IPS-NIHi7 (cell line): ENCODE measurements at regions not wholly inside any gene's neighbourhood (a gene's known extent, or its start where the extent isn't known, plus 50 kb on each side); places are given as distances from the start of the nearest gene placed in this dataset.
"Not testable (repeated sequence)": the region's sequence is repeated elsewhere in the genome, so short reads cannot be mapped to it uniquely, and the experiment has no call there.

Source experiments
- DNase-seq: peaks from one replicate; pipeline ENCODE4 v3.0.0; 2012; ENCODE audit warnings: mixed read lengths; ENCODE audit errors: extremely low spot score

DNA sequence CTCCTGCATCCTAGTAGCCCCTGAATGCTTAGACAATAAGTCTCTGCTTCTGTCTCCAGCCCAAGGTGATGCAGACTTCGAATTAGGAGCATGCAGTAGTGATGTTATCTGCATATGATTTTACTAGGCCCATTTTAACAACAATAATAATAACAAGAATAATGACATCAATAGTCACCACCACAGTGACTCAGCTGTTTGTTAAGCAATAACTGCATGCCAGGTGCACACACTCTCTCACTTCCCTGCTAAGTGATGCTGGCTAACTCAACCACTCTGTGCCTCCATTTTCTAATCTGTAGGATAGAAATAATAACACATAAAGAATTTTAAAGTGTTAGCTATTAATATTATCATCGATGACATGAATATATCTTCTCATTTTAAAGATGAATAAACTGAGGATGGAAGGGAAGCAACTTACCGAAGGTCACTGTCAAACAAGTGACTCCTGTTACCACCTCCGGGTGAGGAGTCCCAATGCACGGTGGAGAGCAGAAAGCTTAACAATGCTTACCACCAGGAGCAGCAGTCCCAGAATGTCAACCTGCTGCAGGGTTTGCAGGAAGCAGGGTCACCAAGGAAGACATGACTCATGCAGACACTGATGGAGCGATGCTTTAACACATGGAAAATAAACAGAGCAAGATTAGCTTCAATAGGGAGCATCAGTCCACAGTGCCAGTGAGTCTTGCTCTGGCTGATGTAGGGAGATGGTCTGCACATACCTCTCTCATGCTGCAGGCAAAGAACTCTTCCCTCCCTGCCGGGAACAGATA, 290.2 kb downstream of the SPATA17 start:
- DNase-seq, result no peak

DNA sequence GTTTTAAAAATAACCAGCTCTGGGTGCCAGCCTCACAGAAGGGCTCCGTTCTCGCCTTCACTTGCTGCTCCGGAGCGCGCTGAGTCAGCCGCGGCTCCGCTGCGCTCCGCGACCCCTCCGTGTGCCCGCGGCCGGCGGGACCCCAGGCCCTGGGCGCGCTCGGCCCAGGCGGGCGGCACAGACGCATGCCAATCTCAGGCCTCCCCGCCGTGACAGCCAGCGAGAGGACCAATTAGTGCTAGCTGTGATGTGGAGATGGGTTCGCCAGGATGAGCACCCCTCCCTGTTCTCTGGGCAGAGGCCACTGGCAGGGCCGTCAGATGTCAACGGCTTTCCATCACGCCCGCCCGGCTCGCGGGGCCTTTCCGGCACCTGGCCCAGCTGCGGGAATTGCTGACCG, 293.8 kb downstream of the SPATA17 start:
- DNase-seq, result no peak

DNA sequence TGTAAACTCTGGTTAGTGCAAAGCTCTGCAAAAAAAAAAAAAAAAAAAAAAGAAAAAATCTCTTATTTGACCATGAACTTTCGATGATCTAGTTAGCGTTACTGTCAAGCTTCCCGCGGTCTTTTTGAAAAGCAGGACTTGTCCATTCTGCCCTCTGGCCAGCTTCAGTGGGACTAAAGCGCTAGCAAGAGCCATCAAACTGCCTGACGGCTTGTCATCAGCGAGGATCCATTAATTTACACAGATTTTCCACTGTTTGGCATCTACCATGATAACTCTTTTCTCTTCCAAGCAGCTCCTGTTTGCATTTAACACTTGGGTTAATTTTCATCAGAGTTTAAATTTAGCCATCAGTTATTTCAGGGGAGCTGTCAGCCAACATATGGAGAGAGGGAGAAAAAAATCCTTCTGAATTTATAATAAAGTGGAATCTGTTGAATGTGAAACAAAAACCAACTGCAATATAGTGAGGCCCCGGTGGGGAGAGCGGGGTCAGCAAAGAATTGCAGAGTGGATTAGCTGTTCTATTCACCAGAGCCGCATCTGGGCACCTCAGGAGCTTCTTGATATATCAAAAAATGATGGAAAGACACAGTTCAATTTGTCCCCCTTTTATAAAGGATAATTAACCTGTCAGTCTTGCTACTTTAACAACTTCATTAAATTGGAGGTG, 298.2 kb downstream of the SPATA17 start:
- no peak for DNase-seq

DNA sequence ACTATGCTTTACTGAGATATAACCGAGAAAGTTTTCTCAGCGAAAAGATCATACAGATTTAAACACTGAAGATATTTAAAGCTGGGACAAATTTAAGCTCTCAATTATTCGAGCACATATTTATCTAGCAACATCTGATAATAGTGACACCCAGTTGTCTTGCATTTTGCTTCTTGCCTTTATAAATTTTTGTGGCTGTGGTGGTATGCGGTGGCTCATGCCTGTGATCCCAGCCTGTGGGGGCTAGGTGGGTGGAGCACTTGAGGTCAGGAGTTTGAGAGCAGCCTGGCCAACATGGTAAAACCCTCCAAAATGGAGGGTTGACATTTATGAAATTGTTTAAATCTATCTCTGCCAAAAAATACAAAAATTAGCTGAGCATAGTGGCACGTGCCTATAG, 312.2 kb downstream of the SPATA17 start:
- no peak for DNase-seq

DNA sequence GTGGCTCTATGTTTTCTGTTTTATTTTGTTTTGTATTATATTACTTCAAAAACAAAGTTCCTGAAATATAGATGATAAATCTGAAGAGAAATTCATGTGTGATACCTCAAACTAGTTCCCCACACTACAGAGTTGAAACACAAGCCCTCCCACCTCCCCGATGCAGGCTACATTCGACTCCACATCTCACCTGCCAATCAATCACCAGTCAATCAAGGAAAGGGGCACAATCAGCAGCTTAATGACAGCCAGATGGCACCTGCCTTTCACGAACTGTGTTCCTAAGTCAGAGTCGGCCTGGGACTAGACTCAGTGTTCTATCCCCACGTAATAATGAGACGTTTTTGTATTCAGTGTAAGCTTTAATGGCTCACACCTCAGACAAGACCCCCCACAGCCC, 313.4 kb downstream of the SPATA17 start:
- DNase-seq, result no peak

DNA sequence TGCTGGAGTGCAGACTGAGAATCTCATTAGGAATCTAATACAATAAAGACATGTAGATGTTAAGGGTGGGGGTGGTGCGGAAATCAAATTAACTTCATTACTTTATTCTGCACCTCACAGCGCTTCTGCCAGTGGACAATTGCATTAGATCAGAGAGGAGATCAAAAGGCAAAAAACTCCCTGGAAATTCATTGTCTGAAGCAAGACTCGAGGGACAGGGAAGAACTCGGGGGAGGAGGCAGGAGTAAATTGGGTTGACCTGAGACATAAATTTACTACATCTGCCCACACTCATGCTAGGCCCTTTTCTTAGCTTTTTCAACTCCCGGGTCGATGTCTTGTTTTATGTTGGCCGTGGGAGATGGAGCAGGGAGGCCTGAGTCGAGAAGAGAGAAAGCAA, 315.4 kb downstream of the SPATA17 start:
- DNase-seq, result no peak

DNA sequence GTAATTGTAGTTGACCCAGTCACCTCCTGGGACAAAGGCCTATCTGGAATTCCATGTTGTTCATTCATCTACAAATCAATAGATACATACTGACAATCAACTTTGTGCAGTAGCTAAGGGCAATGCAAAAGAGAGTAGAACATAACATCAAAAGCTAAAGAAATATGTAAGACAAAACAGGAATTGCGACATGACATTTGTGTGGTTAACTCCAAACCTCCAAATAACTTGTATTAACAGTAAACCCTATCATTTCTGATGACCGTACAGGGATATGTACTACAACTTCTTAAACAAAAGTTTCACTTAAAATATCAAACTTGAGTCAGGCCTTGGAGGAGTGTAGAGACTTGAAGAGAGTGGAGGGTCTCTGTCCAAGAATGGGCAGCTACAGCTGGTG, 317.6 kb downstream of the SPATA17 start:
- no peak for DNase-seq

DNA sequence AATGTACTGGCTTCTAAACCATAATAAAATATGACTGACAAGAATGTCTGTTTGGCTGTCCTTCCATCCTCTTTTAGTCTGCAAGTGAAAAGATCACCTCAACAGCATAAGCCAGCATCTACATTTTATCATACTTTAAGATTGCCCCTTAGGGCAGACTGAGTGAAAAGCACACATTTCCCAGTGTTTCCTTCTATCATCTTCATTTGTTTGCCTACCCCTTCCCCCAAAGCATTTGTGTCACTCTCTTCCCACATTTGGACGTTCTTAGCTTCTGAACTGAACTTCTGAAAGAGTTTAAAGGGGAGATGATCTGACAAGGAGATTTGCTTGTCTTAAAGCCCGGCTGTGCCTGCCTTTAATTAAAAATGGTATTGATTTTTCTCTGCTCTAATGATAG, 322.2 kb downstream of the SPATA17 start:
- DNase-seq, result no peak

DNA sequence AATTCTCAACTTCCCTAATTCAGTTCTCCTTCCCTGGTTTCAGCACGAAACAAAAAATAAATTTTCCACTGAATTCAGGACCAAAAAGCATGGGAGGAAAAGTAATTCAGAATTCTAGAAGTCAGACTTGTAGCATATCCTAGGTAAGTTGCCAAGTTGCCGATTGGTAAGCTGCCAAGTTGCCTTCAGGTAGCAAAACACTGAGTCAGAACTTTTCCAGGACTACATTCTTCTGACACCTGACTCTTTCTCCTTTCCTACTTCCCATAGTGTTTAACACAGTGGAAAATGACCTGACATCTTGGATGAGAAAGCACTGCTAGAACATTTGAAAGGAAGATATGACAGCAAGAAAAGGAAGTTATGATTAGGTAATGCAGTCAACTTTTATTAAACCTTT, 322.8 kb downstream of the SPATA17 start:
- DNase-seq, result no peak

DNA sequence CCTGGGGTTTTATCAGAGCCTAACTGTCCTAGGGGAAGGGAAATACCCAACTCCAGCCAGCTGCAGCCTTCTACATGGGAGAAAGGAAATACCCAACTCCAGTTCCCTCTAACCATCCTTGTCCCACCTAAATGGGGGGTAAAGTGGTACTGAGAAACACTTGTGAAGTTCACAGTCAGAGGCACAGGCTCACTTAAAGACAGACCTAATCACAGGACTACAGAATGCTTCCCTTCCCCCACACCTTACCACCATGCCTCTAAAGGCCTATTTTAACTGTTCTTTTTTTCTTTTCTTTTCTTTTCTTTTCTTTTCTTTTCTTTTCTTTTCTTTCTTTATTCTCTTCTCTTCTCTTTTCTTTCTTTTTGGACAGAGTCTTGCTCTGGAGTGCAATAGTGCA, 324.6 kb downstream of the SPATA17 start:
- DNase-seq, result no peak

DNA sequence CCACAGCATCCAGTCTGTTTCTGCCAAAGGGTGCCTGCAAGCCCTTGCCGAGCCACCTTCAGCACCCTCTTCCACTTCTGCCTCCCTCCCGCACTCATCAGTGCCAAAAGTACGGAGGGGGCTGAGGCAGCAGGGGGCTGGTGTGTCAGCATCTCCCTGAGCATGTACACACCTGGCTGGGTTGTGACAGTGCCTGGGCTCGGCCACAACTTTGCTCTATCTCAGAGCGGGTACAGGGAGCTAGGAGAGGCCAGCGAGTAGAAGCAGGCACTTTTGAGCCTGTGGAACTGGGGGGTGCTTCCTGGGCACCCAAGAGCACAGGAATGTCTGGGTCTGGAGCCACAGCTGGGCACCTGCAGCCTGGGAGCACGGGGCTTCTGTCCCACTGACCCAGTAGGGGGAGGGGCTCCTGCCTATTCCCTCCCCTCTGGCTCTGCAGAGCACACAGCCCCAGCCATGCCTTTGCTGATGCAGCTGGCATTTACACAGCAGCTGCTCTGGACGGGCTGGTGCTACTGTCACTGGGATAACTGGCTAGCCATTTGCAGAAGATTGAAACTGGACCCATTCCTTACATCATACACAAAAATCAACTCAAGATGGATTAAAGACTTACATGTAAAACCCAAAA, 319.8 kb upstream of the RRP15 start:
- peak; percentile 27 for DNase-seq

DNA sequence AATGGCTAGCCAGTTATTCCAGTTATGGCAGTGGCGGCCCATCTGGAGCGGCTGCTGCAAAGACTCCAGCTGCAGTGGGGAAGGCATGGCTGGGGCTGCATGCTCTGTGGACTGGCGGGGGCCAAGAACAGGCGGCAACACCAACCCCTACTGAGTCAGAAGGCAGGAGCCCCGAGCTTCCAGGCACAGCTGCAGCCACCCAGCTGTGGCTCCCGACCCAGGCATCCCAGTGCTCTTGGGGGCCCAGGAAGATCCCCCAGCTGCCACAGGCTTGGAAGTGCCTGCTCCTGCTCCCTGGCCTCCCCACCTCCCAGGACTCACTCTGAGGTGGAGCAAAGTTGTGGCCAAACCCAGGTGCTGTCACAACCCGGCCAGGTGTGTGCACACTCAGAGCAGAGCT, 317.0 kb upstream of the RRP15 start:
- DNase-seq, result no peak

DNA sequence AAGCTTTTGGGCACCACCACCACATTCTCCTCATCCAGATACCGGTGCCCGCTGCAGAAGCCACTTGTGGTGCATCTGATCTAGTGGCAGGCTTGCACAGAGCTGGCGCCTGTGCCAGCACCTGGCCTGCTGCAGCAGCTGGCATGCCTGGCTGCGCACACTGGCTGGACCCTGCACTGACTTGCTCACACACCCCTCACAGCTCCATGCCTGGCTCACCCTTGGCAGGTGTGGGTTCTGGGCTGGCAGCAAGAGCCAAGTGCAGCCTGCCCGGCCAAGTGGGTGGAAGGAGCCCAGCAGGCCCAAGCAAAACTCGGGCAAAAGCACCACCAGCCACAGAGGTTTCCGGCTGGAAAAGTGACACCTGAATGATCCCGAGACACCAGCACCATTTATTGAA, 315.7 kb upstream of the RRP15 start:
- DNase-seq, result no peak

DNA sequence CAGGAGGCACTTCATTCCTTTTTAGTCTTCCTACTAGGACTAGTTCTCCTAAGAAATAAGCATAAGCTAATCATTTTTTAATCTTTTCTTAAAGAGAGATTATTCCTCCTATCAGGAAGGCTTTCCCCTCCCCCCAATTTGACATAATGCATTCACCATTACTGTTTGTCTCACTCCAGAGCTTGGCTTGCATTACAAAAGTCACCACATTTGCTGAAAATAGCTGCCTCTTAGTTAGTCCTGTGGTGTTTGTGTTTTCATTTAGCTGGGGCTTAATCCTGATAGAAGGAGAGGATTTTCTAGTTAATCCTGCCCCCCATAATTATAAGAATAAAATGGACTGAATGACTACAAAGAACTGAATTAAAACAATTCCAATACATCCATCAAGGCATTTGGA, 307.1 kb upstream of the RRP15 start:
- DNase-seq, result no peak

DNA sequence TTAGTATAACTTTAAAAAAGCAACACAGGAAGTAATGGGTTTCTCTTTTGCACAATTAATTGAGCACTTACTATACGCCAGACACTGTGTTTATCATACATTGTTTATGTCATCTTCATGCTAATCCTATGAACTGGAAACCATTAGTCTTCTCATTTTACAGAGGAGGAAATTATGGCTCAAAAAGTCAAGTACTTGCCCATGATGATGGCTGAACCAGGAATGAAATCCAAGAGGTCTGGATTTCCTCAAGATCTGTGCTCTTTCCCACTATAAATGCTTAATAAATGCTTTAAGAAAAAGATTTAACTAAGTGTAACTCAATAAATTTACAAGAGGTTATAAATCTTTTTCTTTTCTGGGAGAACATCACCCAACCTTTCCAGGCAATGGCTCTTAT, 303.7 kb upstream of the RRP15 start:
- no peak for DNase-seq

DNA sequence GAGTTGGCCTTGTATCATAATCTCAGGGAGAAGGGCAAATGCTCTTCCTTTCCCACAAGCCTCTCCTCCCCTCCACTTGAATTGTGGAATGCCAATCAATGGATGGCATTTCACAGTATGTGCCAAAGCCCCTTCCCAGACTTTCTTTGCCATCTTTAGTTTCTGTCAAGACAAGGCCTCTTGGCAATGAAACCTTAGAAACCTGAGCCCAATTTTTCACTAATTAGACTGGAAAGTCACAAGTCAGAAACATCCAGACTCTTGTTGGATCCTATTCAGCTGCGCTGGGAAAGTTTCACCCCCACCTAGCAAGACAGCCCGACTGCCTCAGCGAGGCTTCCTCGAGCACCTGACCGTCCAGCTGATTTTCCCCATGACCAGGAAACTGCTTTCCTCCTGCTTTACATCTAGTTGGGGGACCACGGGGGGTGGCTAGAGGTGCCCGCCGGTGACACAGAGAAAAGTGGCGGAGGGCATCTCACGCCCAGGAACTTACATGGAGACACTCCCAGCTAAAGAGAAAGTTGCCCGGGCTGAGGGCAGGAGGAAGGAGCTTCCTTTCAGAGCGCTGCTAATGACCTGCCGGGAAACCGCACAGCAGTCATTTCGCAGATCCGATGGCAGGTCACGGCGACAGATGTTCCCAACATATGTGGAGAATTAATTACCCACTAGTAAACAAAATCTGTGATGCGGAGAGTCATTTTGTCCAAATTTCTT, 302.6 kb upstream of the RRP15 start:
- DNase-seq, result no peak

DNA sequence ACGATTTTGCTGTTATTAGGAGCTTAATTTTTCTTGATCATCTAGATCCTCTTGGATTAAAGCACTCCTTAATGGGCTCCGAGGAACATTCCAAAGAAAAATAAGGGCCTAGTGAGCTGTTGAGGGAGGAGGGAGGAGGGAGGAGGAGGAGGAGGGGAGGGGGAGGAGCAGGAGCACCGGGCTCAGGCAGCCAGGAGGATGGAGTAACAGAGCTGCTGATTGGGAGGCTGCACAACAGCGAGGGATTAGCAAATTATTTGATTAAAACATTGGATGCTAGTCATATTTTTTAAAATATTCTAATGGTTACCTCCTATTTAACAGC, 302.1 kb upstream of the RRP15 start:
- no peak for DNase-seq

DNA sequence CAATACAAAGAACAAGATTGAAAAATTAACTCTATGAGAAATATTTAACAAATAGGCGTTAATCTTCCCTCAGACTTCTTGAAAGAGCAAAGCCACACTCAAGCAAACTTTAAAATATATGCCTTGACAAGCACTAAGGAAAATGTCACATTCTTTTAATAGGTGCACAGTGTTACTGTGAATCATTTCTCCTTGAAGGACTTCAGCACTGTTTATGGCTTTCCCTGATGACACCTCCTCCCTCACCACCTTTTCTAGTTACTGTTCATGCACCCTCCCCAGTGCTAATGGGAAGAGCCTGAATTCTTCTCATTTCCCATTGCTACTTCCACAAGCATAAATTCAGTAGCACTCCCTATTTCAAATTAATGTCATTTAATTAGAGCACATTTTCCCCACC, 299.5 kb upstream of the RRP15 start:
- no peak for DNase-seq

DNA sequence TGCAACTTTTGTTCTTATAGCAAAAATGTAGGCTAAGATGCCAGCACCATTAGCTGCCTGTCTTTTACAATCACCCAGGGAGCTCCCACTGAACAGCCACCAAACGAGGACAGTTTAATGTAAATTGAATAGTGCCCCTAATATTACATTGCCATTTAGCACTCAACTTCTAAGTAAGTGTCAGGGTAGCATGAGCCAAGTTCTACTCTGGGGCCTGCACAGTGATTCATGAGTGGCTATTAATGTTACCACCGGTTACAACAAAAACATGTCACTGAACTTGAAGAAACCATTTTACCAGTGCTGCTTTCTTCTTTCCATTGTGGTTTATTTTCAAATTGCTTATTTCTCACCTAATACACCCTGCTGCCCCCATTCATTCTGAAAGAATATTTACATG, 295.6 kb upstream of the RRP15 start:
- no peak for DNase-seq

DNA sequence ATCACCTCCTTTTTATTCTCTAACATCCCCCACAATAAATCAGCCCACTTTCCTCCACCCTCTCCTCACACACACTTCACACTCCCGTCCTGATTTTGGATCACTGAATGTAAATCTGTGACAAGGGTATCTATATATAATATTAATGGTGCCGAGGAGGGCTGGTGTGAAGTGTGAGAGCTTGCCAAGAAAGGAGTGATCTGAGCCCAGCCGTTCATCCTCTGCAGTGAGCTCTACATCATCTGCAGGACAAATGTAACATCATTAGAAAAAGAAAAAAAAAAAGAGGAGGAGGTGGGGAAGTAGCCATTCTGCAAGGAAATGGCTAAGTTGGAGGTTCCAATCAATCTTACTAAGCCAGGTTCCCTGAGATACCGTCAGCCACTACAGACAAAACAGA, 291.7 kb upstream of the RRP15 start:
- DNase-seq, result no peak

DNA sequence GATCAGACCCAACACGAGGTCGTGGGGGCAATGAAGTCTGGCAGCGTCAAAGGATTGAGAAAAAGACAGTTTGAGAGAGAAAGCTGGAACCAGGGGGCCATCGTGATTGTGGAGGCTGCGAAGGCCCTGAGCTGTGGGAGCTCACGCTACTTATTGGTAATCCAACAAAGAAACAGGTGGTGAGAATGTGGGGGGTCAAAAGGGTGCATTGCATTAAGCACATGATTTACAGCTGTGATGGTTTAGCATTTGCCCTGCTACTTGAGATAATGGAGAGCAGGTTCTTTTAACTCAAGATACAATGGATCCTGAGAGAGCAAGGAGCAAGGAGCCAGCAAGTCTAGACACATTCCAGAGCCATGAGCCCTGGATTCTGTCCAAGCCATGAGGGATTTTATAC, 276.8 kb upstream of the RRP15 start:
- DNase-seq, result not testable (repeated sequence)

DNA sequence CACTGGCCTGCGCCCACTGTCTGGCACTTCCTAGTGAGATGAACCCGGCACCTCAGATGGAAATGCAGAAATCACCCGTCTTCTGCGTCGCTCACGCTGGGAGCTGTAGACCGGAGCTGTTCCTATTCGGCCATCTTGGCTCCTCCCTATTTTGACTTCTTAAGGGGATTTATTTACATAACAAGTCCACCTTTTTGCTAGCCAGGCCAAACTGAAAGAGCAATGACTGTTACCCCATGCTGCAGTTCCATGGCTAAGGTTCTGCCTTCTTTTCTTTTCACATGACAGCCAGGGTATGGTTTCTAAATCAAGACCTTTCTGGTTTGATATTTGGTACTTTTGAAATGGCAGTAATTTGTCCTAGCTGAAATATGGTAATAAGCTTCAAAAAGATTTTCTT, 270.0 kb upstream of the RRP15 start:
- DNase-seq, result not testable (repeated sequence)
